Activated naive CD8-positive, alpha-beta T cell (primary cell): ENCODE measurements at regions not wholly inside any gene's neighbourhood (a gene's known extent, or its start where the extent isn't known, plus 50 kb on each side); places are given as distances from the start of the nearest gene placed in this dataset.

Source experiments
- H3K27ac Mint-ChIP-seq: one replicate; pipeline ENCODE4 v1.8.0; 2021; ENCODE audit warnings: mixed read lengths
- H3K27me3 Mint-ChIP-seq: one replicate; pipeline ENCODE4 v1.8.0; 2021; ENCODE audit warnings: mixed read lengths
- H3K36me3 Mint-ChIP-seq: one replicate; pipeline ENCODE4 v1.8.0; 2021; ENCODE audit warnings: mixed read lengths
- H3K4me1 Mint-ChIP-seq: one replicate; pipeline ENCODE4 v1.8.0; 2021; ENCODE audit warnings: low read depth, mixed read lengths
- H3K4me3 Mint-ChIP-seq: one replicate; pipeline ENCODE4 v1.8.0; 2021; ENCODE audit warnings: mild to moderate bottlenecking, mixed read lengths
- H3K9me3 Mint-ChIP-seq: one replicate; pipeline ENCODE4 v1.8.0; 2021; ENCODE audit warnings: low read depth, mixed read lengths

GRCh38 chr4:181757098-181757497, 486.1 kb upstream of the TENM3 start:
- H3K27ac Mint-ChIP-seq, result no peak overlapping the region
- no peak overlapping the region for H3K4me3 Mint-ChIP-seq
- H3K27me3 Mint-ChIP-seq, result no peaks in the 10 kb centered on the region
- H3K9me3 Mint-ChIP-seq, result peaks cover 4% of the 10 kb centered on the region
- H3K36me3 Mint-ChIP-seq, result no peaks in the 10 kb centered on the region
- H3K4me1 Mint-ChIP-seq, result no peaks in the 10 kb centered on the region

- Mint-ChIP-seq H3K4me3 (no peak overlapping the region), H3K36me3 (no peaks in the 10 kb centered on the region), H3K4me1 (no peaks in the 10 kb centered on the region), H3K27ac (no peak overlapping the region), H3K9me3 (peaks cover 4% of the 10 kb centered on the region), H3K27me3 (no peaks in the 10 kb centered on the region)
Measured at GRCh38 chr4:181757910-181758660, 485.1 kb upstream of the TENM3 start.

- no peak overlapping the region for H3K4me3 Mint-ChIP-seq
- H3K4me1 Mint-ChIP-seq, result no peaks in the 10 kb centered on the region
- no peak overlapping the region for H3K27ac Mint-ChIP-seq
- no peaks in the 10 kb centered on the region for H3K27me3 Mint-ChIP-seq
- no peaks in the 10 kb centered on the region for H3K36me3 Mint-ChIP-seq
- H3K9me3 Mint-ChIP-seq, result peaks cover 4% of the 10 kb centered on the region
Measured at GRCh38 chr4:181760560-181760959, 482.6 kb upstream of the TENM3 start.

- no peaks in the 10 kb centered on the region for H3K27me3 Mint-ChIP-seq
- no peak overlapping the region for H3K4me3 Mint-ChIP-seq
- H3K9me3 Mint-ChIP-seq, result peaks cover 4% of the 10 kb centered on the region
- no peaks in the 10 kb centered on the region for H3K4me1 Mint-ChIP-seq
- no peaks in the 10 kb centered on the region for H3K36me3 Mint-ChIP-seq
- no peak overlapping the region for H3K27ac Mint-ChIP-seq
Measured at GRCh38 chr4:181761156-181761555, 482.0 kb upstream of the TENM3 start.

GRCh38 chr4:181766061-181766548, 477.1 kb upstream of the TENM3 start:
- no peak overlapping the region for H3K27ac Mint-ChIP-seq

GRCh38 chr4:181770971-181771370, 472.2 kb upstream of the TENM3 start:
- Mint-ChIP-seq H3K4me3 (no peak overlapping the region), H3K36me3 (no peaks in the 10 kb centered on the region), H3K9me3 (peaks cover 11% of the 10 kb centered on the region), H3K27ac (no peak overlapping the region), H3K27me3 (no peaks in the 10 kb centered on the region), H3K4me1 (no peaks in the 10 kb centered on the region)

More at GRCh38 chr4:181766061-181766548, 477.1 kb upstream of the TENM3 start:
- Mint-ChIP-seq H3K36me3 (no peaks in the 10 kb centered on the region), H3K27me3 (no peaks in the 10 kb centered on the region), H3K9me3 (no peaks in the 10 kb centered on the region), H3K4me1 (no peaks in the 10 kb centered on the region), H3K4me3 (no peak overlapping the region)

GRCh38 chr4:181775298-181775697, 467.9 kb upstream of the TENM3 start:
- Mint-ChIP-seq H3K4me3 (no peak overlapping the region), H3K4me1 (no peaks in the 10 kb centered on the region), H3K27ac (no peak overlapping the region), H3K27me3 (no peaks in the 10 kb centered on the region), H3K9me3 (peaks cover 12% of the 10 kb centered on the region), H3K36me3 (no peaks in the 10 kb centered on the region)

GRCh38 chr4:181776264-181777054, 466.7 kb upstream of the TENM3 start:
- no peaks in the 10 kb centered on the region for H3K27me3 Mint-ChIP-seq
- no peak overlapping the region for H3K4me3 Mint-ChIP-seq
- H3K9me3 Mint-ChIP-seq, result peaks cover 12% of the 10 kb centered on the region
- no peaks in the 10 kb centered on the region for H3K36me3 Mint-ChIP-seq
- H3K4me1 Mint-ChIP-seq, result no peaks in the 10 kb centered on the region
- no peak overlapping the region for H3K27ac Mint-ChIP-seq

GRCh38 chr4:181777518-181777917, 465.7 kb upstream of the TENM3 start:
- H3K27ac Mint-ChIP-seq, result no peak overlapping the region
- no peak overlapping the region for H3K4me3 Mint-ChIP-seq
- H3K36me3 Mint-ChIP-seq, result no peaks in the 10 kb centered on the region
- no peaks in the 10 kb centered on the region for H3K27me3 Mint-ChIP-seq
- H3K9me3 Mint-ChIP-seq, result peaks cover 12% of the 10 kb centered on the region
- no peaks in the 10 kb centered on the region for H3K4me1 Mint-ChIP-seq

- H3K9me3 Mint-ChIP-seq, result no peaks in the 10 kb centered on the region
- H3K4me3 Mint-ChIP-seq, result no peak overlapping the region
- H3K4me1 Mint-ChIP-seq, result no peaks in the 10 kb centered on the region
- H3K27ac Mint-ChIP-seq, result no peak overlapping the region
- no peaks in the 10 kb centered on the region for H3K36me3 Mint-ChIP-seq
- no peaks in the 10 kb centered on the region for H3K27me3 Mint-ChIP-seq
Measured at GRCh38 chr4:181784881-181785280, 458.3 kb upstream of the TENM3 start.

- Mint-ChIP-seq H3K36me3 (no peaks in the 10 kb centered on the region), H3K27ac (no peak overlapping the region), H3K4me1 (no peaks in the 10 kb centered on the region), H3K4me3 (no peak overlapping the region), H3K27me3 (no peaks in the 10 kb centered on the region), H3K9me3 (peaks cover 17% of the 10 kb centered on the region)
Measured at GRCh38 chr4:181792641-181793040, 450.6 kb upstream of the TENM3 start.

- Mint-ChIP-seq H3K4me3 (no peak overlapping the region), H3K36me3 (no peaks in the 10 kb centered on the region), H3K27me3 (no peaks in the 10 kb centered on the region), H3K4me1 (no peaks in the 10 kb centered on the region), H3K9me3 (peaks cover 17% of the 10 kb centered on the region), H3K27ac (no peak overlapping the region)
Measured at GRCh38 chr4:181793096-181793495, 450.1 kb upstream of the TENM3 start.

GRCh38 chr4:181796502-181796901, 446.7 kb upstream of the TENM3 start:
- Mint-ChIP-seq H3K4me3 (no peak overlapping the region), H3K9me3 (peaks cover 17% of the 10 kb centered on the region), H3K36me3 (no peaks in the 10 kb centered on the region), H3K27ac (no peak overlapping the region), H3K27me3 (no peaks in the 10 kb centered on the region), H3K4me1 (no peaks in the 10 kb centered on the region)

GRCh38 chr4:181798536-181798935, 444.7 kb upstream of the TENM3 start:
- H3K4me1 Mint-ChIP-seq, result no peaks in the 10 kb centered on the region
- no peaks in the 10 kb centered on the region for H3K36me3 Mint-ChIP-seq
- no peak overlapping the region for H3K4me3 Mint-ChIP-seq
- H3K27ac Mint-ChIP-seq, result no peak overlapping the region
- peaks cover 17% of the 10 kb centered on the region for H3K9me3 Mint-ChIP-seq
- H3K27me3 Mint-ChIP-seq, result no peaks in the 10 kb centered on the region

- no peak overlapping the region for H3K27ac Mint-ChIP-seq
- H3K4me1 Mint-ChIP-seq, result no peaks in the 10 kb centered on the region
- H3K9me3 Mint-ChIP-seq, result peaks cover 17% of the 10 kb centered on the region
- H3K27me3 Mint-ChIP-seq, result no peaks in the 10 kb centered on the region
- H3K36me3 Mint-ChIP-seq, result no peaks in the 10 kb centered on the region
- H3K4me3 Mint-ChIP-seq, result no peak overlapping the region
Measured at GRCh38 chr4:181799561-181800069, 443.6 kb upstream of the TENM3 start.
